ENCODE measurements at regions not wholly inside any gene's neighbourhood (a gene's known extent, or its start where the extent isn't known, plus 50 kb on each side); places are given as distances from the start of the nearest gene placed in this dataset.

GRCh38 chr7:79833616-79834015 lies 301.0 kb upstream of the GNAI1 start:
- no peak for TF ChIP-seq CTCF (conservative IDR thresholded peaks at IDR 0.05; ENCODE audit: low read depth, low read length)
- DNase-seq (ENCODE audit: low read depth) = no peak
- H3K4me3 ChIP-seq (ENCODE audit: low read length) = no peak overlapping the region

- H3K4me3 ChIP-seq (ENCODE audit: low read length) = no peak overlapping the region
- no peak for DNase-seq (ENCODE audit: low read depth)
- no peak for TF ChIP-seq CTCF (conservative IDR thresholded peaks at IDR 0.05; ENCODE audit: low read depth, low read length)
These were observed 305.8 kb upstream of the GNAI1 start for GRCh38 chr7:79828866-79829265.

GRCh38 chr7:79823246-79823951 lies 311.2 kb upstream of the GNAI1 start:
- TF ChIP-seq CTCF (conservative IDR thresholded peaks at IDR 0.05; ENCODE audit: low read depth, low read length) = no peak
- no peak for DNase-seq (ENCODE audit: low read depth)
- no peak overlapping the region for H3K4me3 ChIP-seq (ENCODE audit: low read length)

- no peak for DNase-seq (ENCODE audit: low read depth)
- TF ChIP-seq CTCF (conservative IDR thresholded peaks at IDR 0.05; ENCODE audit: low read depth, low read length) = no peak
- H3K4me3 ChIP-seq (ENCODE audit: low read length) = no peak overlapping the region
These were observed 311.9 kb upstream of the GNAI1 start for GRCh38 chr7:79822620-79823240.

GRCh38 chr7:79820387-79820786 lies 314.2 kb upstream of the GNAI1 start:
- no peak for TF ChIP-seq CTCF (conservative IDR thresholded peaks at IDR 0.05; ENCODE audit: low read depth, low read length)
- DNase-seq (ENCODE audit: low read depth) = peak; percentile 30
- H3K4me3 ChIP-seq (ENCODE audit: low read length) = no peak overlapping the region

- no peak for DNase-seq (ENCODE audit: low read depth)
- no peak overlapping the region for H3K4me3 ChIP-seq (ENCODE audit: low read length)
- no peak for TF ChIP-seq CTCF (conservative IDR thresholded peaks at IDR 0.05; ENCODE audit: low read depth, low read length)
These were observed 323.7 kb upstream of the GNAI1 start for GRCh38 chr7:79810916-79811315.

GRCh38 chr7:79806161-79806734 lies 328.4 kb upstream of the GNAI1 start:
- DNase-seq (ENCODE audit: low read depth) = no peak

More at GRCh38 chr7:79806161-79806734, 328.4 kb upstream of the GNAI1 start:
- H3K4me3 ChIP-seq (ENCODE audit: low read length) = no peak overlapping the region
- peak; percentile 36 for TF ChIP-seq CTCF (conservative IDR thresholded peaks at IDR 0.05; ENCODE audit: low read depth, low read length)
